ENCODE measurements at regions not wholly inside any gene's neighbourhood (a gene's known extent, or its start where the extent isn't known, plus 50 kb on each side); places are given as distances from the start of the nearest gene placed in this dataset.

DNA sequence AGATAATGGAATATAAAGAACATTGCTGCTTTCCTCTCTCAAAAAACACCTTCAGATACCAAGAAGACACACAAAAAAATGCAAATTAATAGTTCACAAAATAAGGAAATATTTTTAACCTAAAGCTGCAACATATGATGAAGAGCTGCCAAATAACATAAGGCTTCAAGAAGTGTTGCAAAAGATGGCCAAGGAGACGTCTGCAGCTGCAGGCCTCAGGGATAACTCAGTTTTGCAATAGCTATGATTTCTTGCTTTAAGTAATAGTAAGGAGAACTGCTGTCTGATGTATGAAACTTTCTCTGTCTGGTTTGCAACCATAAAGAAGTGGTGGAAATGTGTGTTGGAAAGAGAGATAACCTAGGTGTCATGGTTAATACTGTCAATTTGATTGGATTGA is 1237.5 kb downstream of the MRPL39 start:
- no peak overlapping the region for H3K4me3 ChIP-seq (ENCODE audit: low read depth in 1 of 2, low read length in 2 of 2)
- H4K20me1 ChIP-seq (ENCODE audit: insufficient read depth, low read length) = no peaks in the 10 kb centered on the region
- no peaks in the 10 kb centered on the region for H3K27me3 ChIP-seq (ENCODE audit: insufficient read depth, low read length, poor library complexity)
- H3K27ac ChIP-seq (ENCODE audit: low read length) = no peak overlapping the region
- H3K79me2 ChIP-seq (ENCODE audit: insufficient read depth, low read length) = no peaks in the 10 kb centered on the region
- H3K4me2 ChIP-seq (ENCODE audit: insufficient read depth, low read length) = no peak overlapping the region
- TF ChIP-seq EZH2 (IDR thresholded peaks at IDR 0.05; ENCODE audit: borderline replicate concordance, low read depth, low read length, severe bottlenecking) = no peak
- TF ChIP-seq, protein P1, sequence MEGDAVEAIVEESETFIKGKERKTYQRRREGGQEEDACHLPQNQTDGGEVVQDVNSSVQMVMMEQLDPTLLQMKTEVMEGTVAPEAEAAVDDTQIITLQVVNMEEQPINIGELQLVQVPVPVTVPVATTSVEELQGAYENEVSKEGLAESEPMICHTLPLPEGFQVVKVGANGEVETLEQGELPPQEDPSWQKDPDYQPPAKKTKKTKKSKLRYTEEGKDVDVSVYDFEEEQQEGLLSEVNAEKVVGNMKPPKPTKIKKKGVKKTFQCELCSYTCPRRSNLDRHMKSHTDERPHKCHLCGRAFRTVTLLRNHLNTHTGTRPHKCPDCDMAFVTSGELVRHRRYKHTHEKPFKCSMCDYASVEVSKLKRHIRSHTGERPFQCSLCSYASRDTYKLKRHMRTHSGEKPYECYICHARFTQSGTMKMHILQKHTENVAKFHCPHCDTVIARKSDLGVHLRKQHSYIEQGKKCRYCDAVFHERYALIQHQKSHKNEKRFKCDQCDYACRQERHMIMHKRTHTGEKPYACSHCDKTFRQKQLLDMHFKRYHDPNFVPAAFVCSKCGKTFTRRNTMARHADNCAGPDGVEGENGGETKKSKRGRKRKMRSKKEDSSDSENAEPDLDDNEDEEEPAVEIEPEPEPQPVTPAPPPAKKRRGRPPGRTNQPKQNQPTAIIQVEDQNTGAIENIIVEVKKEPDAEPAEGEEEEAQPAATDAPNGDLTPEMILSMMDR (IDR thresholded peaks at IDR 0.05; ENCODE audit: borderline replicate concordance, extremely low read depth, low read length, poor library complexity, severe bottlenecking) = no peak
- no peaks in the 10 kb centered on the region for H3K4me1 ChIP-seq (ENCODE audit: insufficient read depth, low read length)
- H3K9ac ChIP-seq (ENCODE audit: low read depth, low read length) = no peak overlapping the region
- H3K36me3 ChIP-seq (ENCODE audit: insufficient read depth, low read length) = no peaks in the 10 kb centered on the region
- ATAC-seq (ENCODE audit: insufficient read depth, low read depth) = no peak
- DNase-seq = no peak
- no peaks in the 10 kb centered on the region for H3K9me3 ChIP-seq (ENCODE audit: insufficient read depth, low read length, severe bottlenecking)
- no peak overlapping the region for H2AFZ ChIP-seq (ENCODE audit: low read depth, low read length)

DNA sequence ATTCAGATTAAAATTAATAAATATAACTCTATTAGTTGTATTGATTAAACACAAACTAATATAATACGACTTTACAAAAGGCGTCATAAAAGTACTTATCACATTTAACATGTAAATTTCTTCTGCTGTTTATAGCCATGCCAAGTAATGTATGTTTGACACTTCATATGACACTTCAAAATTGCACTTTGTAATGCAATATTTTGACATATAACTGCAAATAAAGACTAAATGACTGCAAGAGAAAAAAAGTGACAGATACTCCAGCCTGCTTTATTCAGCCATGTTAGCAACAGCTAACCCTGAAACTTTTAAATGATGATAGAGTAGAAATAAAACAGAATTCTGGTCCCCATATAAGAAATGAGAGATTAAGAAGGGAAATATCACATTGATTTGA is 1238.0 kb downstream of the MRPL39 start:
- Histone ChIP-seq H3K79me2 (ENCODE audit: insufficient read depth, low read length) (no peaks in the 10 kb centered on the region), H3K9ac (ENCODE audit: low read depth, low read length) (no peak overlapping the region), H3K27me3 (ENCODE audit: insufficient read depth, low read length, poor library complexity) (no peaks in the 10 kb centered on the region), H3K4me1 (ENCODE audit: insufficient read depth, low read length) (no peaks in the 10 kb centered on the region), H3K4me2 (ENCODE audit: insufficient read depth, low read length) (no peak overlapping the region), H3K4me3 (ENCODE audit: low read depth in 1 of 2, low read length in 2 of 2) (no peak overlapping the region), H3K9me3 (ENCODE audit: insufficient read depth, low read length, severe bottlenecking) (no peaks in the 10 kb centered on the region), H2AFZ (ENCODE audit: low read depth, low read length) (no peak overlapping the region), H4K20me1 (ENCODE audit: insufficient read depth, low read length) (no peaks in the 10 kb centered on the region), H3K36me3 (ENCODE audit: insufficient read depth, low read length) (no peaks in the 10 kb centered on the region), H3K27ac (ENCODE audit: low read length) (no peak overlapping the region)
- ATAC-seq (ENCODE audit: insufficient read depth, low read depth) = no peak
- DNase-seq = no peak
- TF ChIP-seq, protein P1 (IDR thresholded peaks at IDR 0.05; ENCODE audit: borderline replicate concordance, extremely low read depth, low read length, poor library complexity, severe bottlenecking) = no peak
- no peak for TF ChIP-seq EZH2 (IDR thresholded peaks at IDR 0.05; ENCODE audit: borderline replicate concordance, low read depth, low read length, severe bottlenecking)

DNA sequence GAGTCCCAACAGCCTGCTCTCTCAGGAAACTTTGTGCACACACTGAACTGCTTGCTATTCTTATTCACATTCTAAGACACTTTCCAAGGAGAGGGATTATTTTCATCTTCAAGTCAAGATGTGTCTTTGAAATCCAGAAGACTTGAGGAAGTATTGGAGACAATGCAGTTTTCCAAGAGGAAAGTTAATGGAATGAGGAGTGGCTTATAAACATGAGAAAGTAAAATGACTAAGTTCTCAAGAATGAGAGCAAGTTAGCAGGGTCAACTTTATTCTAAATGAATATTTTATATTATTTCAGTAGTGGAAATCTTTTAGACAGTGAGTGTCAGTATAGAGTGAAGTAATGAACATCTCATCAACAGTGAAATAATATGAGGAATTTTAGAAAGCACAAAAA is 1239.3 kb downstream of the MRPL39 start:
- Histone ChIP-seq H3K79me2 (ENCODE audit: insufficient read depth, low read length) (no peaks in the 10 kb centered on the region), H4K20me1 (ENCODE audit: insufficient read depth, low read length) (no peaks in the 10 kb centered on the region), H3K27me3 (ENCODE audit: insufficient read depth, low read length, poor library complexity) (no peaks in the 10 kb centered on the region), H3K4me3 (ENCODE audit: low read depth in 1 of 2, low read length in 2 of 2) (no peak overlapping the region), H3K4me1 (ENCODE audit: insufficient read depth, low read length) (no peaks in the 10 kb centered on the region), H3K4me2 (ENCODE audit: insufficient read depth, low read length) (no peak overlapping the region), H2AFZ (ENCODE audit: low read depth, low read length) (no peak overlapping the region), H3K27ac (ENCODE audit: low read length) (no peak overlapping the region), H3K9ac (ENCODE audit: low read depth, low read length) (no peak overlapping the region), H3K36me3 (ENCODE audit: insufficient read depth, low read length) (no peaks in the 10 kb centered on the region), H3K9me3 (ENCODE audit: insufficient read depth, low read length, severe bottlenecking) (no peaks in the 10 kb centered on the region)
- DNase-seq (no peak), ATAC-seq (ENCODE audit: insufficient read depth, low read depth) (no peak)
- TF ChIP-seq, protein P1 (IDR thresholded peaks at IDR 0.05; ENCODE audit: borderline replicate concordance, extremely low read depth, low read length, poor library complexity, severe bottlenecking) = no peak
- TF ChIP-seq EZH2 (IDR thresholded peaks at IDR 0.05; ENCODE audit: borderline replicate concordance, low read depth, low read length, severe bottlenecking) = no peak

DNA sequence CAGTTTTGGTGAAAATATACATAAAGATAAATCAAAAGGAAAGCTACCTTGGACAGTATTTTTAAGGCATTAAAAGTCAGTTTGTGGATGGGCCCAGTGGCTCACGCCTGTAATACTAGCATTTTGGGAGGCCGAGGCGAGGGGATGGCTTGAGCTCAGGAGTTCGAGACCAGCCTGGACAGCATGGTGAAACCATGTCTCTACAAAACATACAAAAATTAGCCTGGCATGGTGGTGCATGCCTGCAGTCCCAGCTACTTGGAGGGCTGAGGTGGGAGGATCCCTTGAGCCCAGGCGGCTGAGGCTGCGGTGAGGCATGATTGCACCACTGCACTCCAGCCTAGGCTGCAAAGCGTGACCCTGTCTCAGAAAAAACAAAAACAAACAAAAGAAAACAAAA is 1253.8 kb downstream of the MRPL39 start:
- H3K9ac ChIP-seq (ENCODE audit: low read depth, low read length) = no peak overlapping the region
- no peak for ATAC-seq (ENCODE audit: insufficient read depth, low read depth)
- H3K36me3 ChIP-seq (ENCODE audit: insufficient read depth, low read length) = no peaks in the 10 kb centered on the region
- no peak overlapping the region for H3K27ac ChIP-seq (ENCODE audit: low read length)
- H2AFZ ChIP-seq (ENCODE audit: low read depth, low read length) = no peak overlapping the region
- H3K4me2 ChIP-seq (ENCODE audit: insufficient read depth, low read length) = no peak overlapping the region
- DNase-seq = no peak
- no peaks in the 10 kb centered on the region for H3K27me3 ChIP-seq (ENCODE audit: insufficient read depth, low read length, poor library complexity)
- H4K20me1 ChIP-seq (ENCODE audit: insufficient read depth, low read length) = no peaks in the 10 kb centered on the region
- H3K4me1 ChIP-seq (ENCODE audit: insufficient read depth, low read length) = no peaks in the 10 kb centered on the region
- TF ChIP-seq EZH2 (IDR thresholded peaks at IDR 0.05; ENCODE audit: borderline replicate concordance, low read depth, low read length, severe bottlenecking) = no peak
- no peak overlapping the region for H3K4me3 ChIP-seq (ENCODE audit: low read depth in 1 of 2, low read length in 2 of 2)
- no peaks in the 10 kb centered on the region for H3K79me2 ChIP-seq (ENCODE audit: insufficient read depth, low read length)
- H3K9me3 ChIP-seq (ENCODE audit: insufficient read depth, low read length, severe bottlenecking) = no peaks in the 10 kb centered on the region

Measured in DND-41 (cell line).